A673 (cell line): ENCODE measurements at regions not wholly inside any gene's neighbourhood (a gene's known extent, or its start where the extent isn't known, plus 50 kb on each side); places are given as distances from the start of the nearest gene placed in this dataset.

Experiments used
- BruUV-seq: library from RNA; stranded (reverse); fragments of 400-500 nt; replicated peaks from 2 replicates; lab custom pipeline; 2021; lab: Mats Ljungman, UMichigan
- CTCF ChIA-PET: fragments of 300-600 bp; sonication (Branson Sonifier 250); formaldehyde crosslinking; loops from one replicate; lab custom pipeline; 2022; ENCODE audit warnings: antibody characterized with exemption; lab: Charles Lee
- POLR2A ChIA-PET: fragments of 300-600 bp; sonication (Branson Sonifier 250); formaldehyde crosslinking; loops from one replicate; lab custom pipeline; 2022; ENCODE audit warnings: antibody characterized with exemption; ENCODE audit not compliant: low non-redundant PET; lab: Charles Lee
- DNase-seq: peaks from one replicate; pipeline ENCODE4 v3.0.0-alpha.2; 2015; ENCODE audit warnings: low spot score
- H3K27ac ChIP-seq: fragments of 200-600 bp; sonication (generic); 2 replicates; pipeline ENCODE4 v1.5.1; 2016; ENCODE audit warnings: mixed run types, low read depth, mild to moderate bottlenecking, mixed read lengths, antibody characterized with exemption, low read length; ENCODE audit not compliant: poor library complexity, severe bottlenecking
- H3K27me3 ChIP-seq: fragments of 200-600 bp; sonication (generic); replicated peaks from 2 replicates; pipeline ENCODE4 v1.6.1; 2017; ENCODE audit warnings: mixed run types, low read depth, mild to moderate bottlenecking, mixed read lengths, antibody characterized with exemption, low read length; ENCODE audit not compliant: insufficient read depth, poor library complexity
- H3K36me3 ChIP-seq: fragments of 200-600 bp; sonication (generic); 2 replicates; pipeline ENCODE4 v1.6.1; 2016; ENCODE audit warnings: mixed run types, mild to moderate bottlenecking, mixed read lengths, antibody characterized with exemption, low read length; ENCODE audit not compliant: insufficient read depth, poor library complexity, severe bottlenecking
- H3K4me1 ChIP-seq: fragments of 200-600 bp; sonication (generic); 2 replicates; pipeline ENCODE4 v1.6.1; 2017; ENCODE audit warnings: mixed run types, mild to moderate bottlenecking, mixed read lengths, antibody characterized with exemption, low read length; ENCODE audit not compliant: insufficient read depth, poor library complexity, severe bottlenecking
- H3K4me3 ChIP-seq: fragments of 200-600 bp; sonication (generic); 2 replicates; pipeline ENCODE4 v1.5.1; 2016; ENCODE audit warnings: low read depth, mixed run types, mild to moderate bottlenecking, mixed read lengths, low read length; ENCODE audit not compliant: poor library complexity, severe bottlenecking
- H3K9me3 ChIP-seq: fragments of 200-600 bp; sonication (generic); 2 replicates; pipeline ENCODE4 v1.6.1; 2016; ENCODE audit warnings: mixed run types, low read depth, mild to moderate bottlenecking, mixed read lengths, antibody characterized with exemption, low read length; ENCODE audit not compliant: poor library complexity, severe bottlenecking
- EZH2 ChIP-seq: fragments of 200-600 bp; sonication (generic); IDR thresholded peaks from 2 replicates; pipeline ENCODE4 v1.6.1; 2017; ENCODE audit warnings: borderline replicate concordance, low read depth, mild to moderate bottlenecking, mixed read lengths, antibody characterized with exemption, low read length; ENCODE audit not compliant: poor library complexity, severe bottlenecking
- intact Hi-C: fragments of 100-400 bp; cut with micrococcal nuclease; formaldehyde crosslinking; loops from one replicate; pipeline ENCODE4 v1.10.0; 2022; ENCODE audit not compliant: unreplicated experiment
- TF ChIP-seq, protein P1 (sequence below): fragments of 300-800, 200-600 bp; sonication (generic); conservative IDR thresholded peaks from 2 replicates; pipeline ENCODE4 v1.5.1; 2017; ENCODE audit warnings: low read depth, mild to moderate bottlenecking, antibody characterized with exemption, low read length, moderate library complexity, mixed read lengths

- H3K36me3 ChIP-seq, result no peaks in the 10 kb centered on the region
- H3K9me3 ChIP-seq, result no peaks in the 10 kb centered on the region
- H3K4me1 ChIP-seq, result no peaks in the 10 kb centered on the region
- ChIA-PET CTCF (no interaction called here), POLR2A (no interaction called here)
- no peak for DNase-seq
- H3K4me3 ChIP-seq, result no peak overlapping the region
- H3K27me3 ChIP-seq, result no peaks in the 10 kb centered on the region
- BruUV-seq, result no TSS peak
- no peak overlapping the region for H3K27ac ChIP-seq
- intact Hi-C loops, result no loop called here
- TF ChIP-seq EZH2, result no peak
- TF ChIP-seq, protein P1, sequence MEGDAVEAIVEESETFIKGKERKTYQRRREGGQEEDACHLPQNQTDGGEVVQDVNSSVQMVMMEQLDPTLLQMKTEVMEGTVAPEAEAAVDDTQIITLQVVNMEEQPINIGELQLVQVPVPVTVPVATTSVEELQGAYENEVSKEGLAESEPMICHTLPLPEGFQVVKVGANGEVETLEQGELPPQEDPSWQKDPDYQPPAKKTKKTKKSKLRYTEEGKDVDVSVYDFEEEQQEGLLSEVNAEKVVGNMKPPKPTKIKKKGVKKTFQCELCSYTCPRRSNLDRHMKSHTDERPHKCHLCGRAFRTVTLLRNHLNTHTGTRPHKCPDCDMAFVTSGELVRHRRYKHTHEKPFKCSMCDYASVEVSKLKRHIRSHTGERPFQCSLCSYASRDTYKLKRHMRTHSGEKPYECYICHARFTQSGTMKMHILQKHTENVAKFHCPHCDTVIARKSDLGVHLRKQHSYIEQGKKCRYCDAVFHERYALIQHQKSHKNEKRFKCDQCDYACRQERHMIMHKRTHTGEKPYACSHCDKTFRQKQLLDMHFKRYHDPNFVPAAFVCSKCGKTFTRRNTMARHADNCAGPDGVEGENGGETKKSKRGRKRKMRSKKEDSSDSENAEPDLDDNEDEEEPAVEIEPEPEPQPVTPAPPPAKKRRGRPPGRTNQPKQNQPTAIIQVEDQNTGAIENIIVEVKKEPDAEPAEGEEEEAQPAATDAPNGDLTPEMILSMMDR, result no peak
Observed at GRCh38 chr9:18350995-18351595, 122.9 kb upstream of the ADAMTSL1 start.

DNA sequence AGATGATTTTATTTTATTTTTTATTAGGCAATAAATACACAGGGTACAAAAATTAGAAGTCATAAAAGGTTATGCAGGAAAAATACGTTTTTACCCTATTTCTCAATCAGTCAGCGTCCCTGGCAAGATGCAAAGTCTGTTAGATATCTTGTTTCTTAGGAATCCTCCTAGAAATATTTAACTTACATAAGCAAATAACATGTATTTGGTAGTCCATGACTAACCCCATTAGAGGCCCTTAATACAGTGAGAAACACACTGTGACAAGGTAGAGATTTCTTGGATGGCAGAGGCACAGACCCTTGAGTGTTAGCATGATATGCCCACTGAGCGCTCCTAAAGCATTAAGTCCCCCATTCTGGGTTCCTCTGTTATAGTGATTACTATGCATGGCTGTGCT is 121.2 kb upstream of the ADAMTSL1 start:
- ChIA-PET CTCF (no interaction called here), POLR2A (no interaction called here)
- no peak for DNase-seq
- no peaks in the 10 kb centered on the region for H3K9me3 ChIP-seq
- H3K36me3 ChIP-seq, result no peaks in the 10 kb centered on the region
- intact Hi-C loops, result no loop called here
- no TSS peak for BruUV-seq
- H3K4me1 ChIP-seq, result no peaks in the 10 kb centered on the region
- no peak for TF ChIP-seq EZH2
- TF ChIP-seq, protein P1, result no peak
- no peak overlapping the region for H3K27ac ChIP-seq
- no peaks in the 10 kb centered on the region for H3K27me3 ChIP-seq
- no peak overlapping the region for H3K4me3 ChIP-seq

DNA sequence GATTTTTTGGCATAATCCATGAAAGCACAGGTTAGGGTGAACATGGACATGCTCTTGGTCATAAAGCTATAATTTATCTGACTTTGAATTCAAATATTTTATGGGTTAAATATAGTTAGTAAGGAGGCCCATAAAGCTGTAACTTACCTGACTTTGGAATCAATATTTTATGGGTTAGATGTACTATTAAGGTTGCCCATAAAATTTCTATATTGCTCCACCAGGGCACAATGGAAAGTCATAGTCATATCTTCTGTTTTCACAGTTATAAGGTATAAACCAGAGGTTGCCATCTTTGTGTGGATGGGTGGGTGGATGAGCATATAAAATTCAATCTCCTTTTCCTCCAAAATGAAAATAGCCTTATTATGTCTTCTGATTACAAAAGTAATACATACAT is 120.5 kb upstream of the ADAMTSL1 start:
- no peak for DNase-seq
- Histone ChIP-seq H3K4me1 (no peaks in the 10 kb centered on the region), H3K27me3 (no peaks in the 10 kb centered on the region), H3K27ac (no peak overlapping the region), H3K36me3 (no peaks in the 10 kb centered on the region), H3K4me3 (no peak overlapping the region), H3K9me3 (no peaks in the 10 kb centered on the region)
- intact Hi-C loops, result no loop called here
- no TSS peak for BruUV-seq
- ChIA-PET POLR2A (no interaction called here), CTCF (no interaction called here)
- TF ChIP-seq EZH2, result no peak
- TF ChIP-seq, protein P1, result no peak
